Tibial nerve (tissue), 4 donors: ENCODE measurements at regions not wholly inside any gene's neighbourhood (a gene's known extent, or its start where the extent isn't known, plus 50 kb on each side); places are given as distances from the start of the nearest gene placed in this dataset.

ENCODE experiments used
- CTCF ChIP-seq, 5 experiments: fragments of 200-600 bp in 3 of 5; fragments of 450-650 bp in 2 of 5; sonication (generic) in 3 of 5; IDR thresholded peaks; one replicate each; pipeline ENCODE4 v1.5.1; 2016 to 2019; ENCODE audit warnings: antibody characterized with exemption in 5 of 5, mild to moderate bottlenecking in 3 of 5, moderate library complexity in 2 of 5
- EP300 ChIP-seq, 2 donors: sonication (generic); formaldehyde crosslinking; IDR thresholded peaks; one replicate each; pipeline ENCODE4 v1.6.1; 2017; ENCODE audit warnings: antibody characterized with exemption in 2 of 2, mild to moderate bottlenecking in 1 of 2

- TF ChIP-seq CTCF (IDR thresholded peaks at IDR 0.05) (no peak), EP300 (IDR thresholded peaks at IDR 0.05) (no peak)
Observed at GRCh38 chr11:32033491-32033890, 57.4 kb upstream of the RCN1 start.
